ENCODE measurements at regions not wholly inside any gene's neighbourhood (a gene's known extent, or its start where the extent isn't known, plus 50 kb on each side); places are given as distances from the start of the nearest gene placed in this dataset.

- H3K27me3 ChIP-seq (ENCODE audit: control insufficient read depth in 4 of 4, insufficient read depth in 4 of 4, low read length in 3 of 4) = peaks cover 0 to 2% (median 0%) of the 10 kb centered on the region in 4 donors
- H3K9me3 ChIP-seq (ENCODE audit: control insufficient read depth in 4 of 4, low read length in 3 of 4) = peaks cover 0 to 3% (median under 1%) of the 10 kb centered on the region in 4 donors
- DNase-seq (ENCODE audit: low spot score) = no peak
- no peak overlapping the region for H3K9ac ChIP-seq (ENCODE audit: low read depth in 1 of 2, low read length in 2 of 2)
- H3K27ac ChIP-seq (ENCODE audit: low read depth in 1 of 2, low read length in 2 of 2) = no peak overlapping the region
- 51% methylated on average over 1 of the region's 1 CpG for WGBS
- no peaks in the 10 kb centered on the region for H3K4me1 ChIP-seq (ENCODE audit: control insufficient read depth in 4 of 4, insufficient read depth in 4 of 4, low read length in 3 of 4)
- H3K36me3 ChIP-seq (ENCODE audit: control insufficient read depth in 4 of 4, insufficient read depth in 3 of 4, low read depth in 1 of 4, low read length in 3 of 4) = no peaks in the 10 kb centered on the region
- TF ChIP-seq MAX (IDR thresholded peaks at IDR 0.05) (no peak), REST (IDR thresholded peaks at IDR 0.05) (no peak), HNF4A (conservative IDR thresholded peaks at IDR 0.05) (no peak), HNF4G (IDR thresholded peaks at IDR 0.05) (no peak), TAF1 (conservative IDR thresholded peaks at IDR 0.05) (no peak), ZBTB33 (IDR thresholded peaks at IDR 0.05) (no peak), GABPA (IDR thresholded peaks at IDR 0.05 in 1 of 2, conservative IDR thresholded peaks at IDR 0.05 in 1 of 2) (no peak), FOXA1 (IDR thresholded peaks at IDR 0.05) (no peak), YY1 (IDR thresholded peaks at IDR 0.05) (no peak), RXRA (IDR thresholded peaks at IDR 0.05) (no peak), JUND (IDR thresholded peaks at IDR 0.05) (no peak)
- H3K4me3 ChIP-seq (ENCODE audit: low read depth in 1 of 3, low read length in 3 of 3) = no peak overlapping the region
Observed at GRCh38 chr6:81023709-81024108, 728.8 kb downstream of the TENT5A start.

- Histone ChIP-seq H3K4me3 (ENCODE audit: low read depth in 1 of 3, low read length in 3 of 3) (no peak overlapping the region), H3K9me3 (ENCODE audit: control insufficient read depth in 4 of 4, low read length in 3 of 4) (peaks cover 0 to 3% (median under 1%) of the 10 kb centered on the region in 4 donors), H3K4me1 (ENCODE audit: control insufficient read depth in 4 of 4, insufficient read depth in 4 of 4, low read length in 3 of 4) (no peaks in the 10 kb centered on the region), H3K36me3 (ENCODE audit: control insufficient read depth in 4 of 4, insufficient read depth in 3 of 4, low read depth in 1 of 4, low read length in 3 of 4) (no peaks in the 10 kb centered on the region), H3K27ac (ENCODE audit: low read depth in 1 of 2, low read length in 2 of 2) (no peak overlapping the region), H3K27me3 (ENCODE audit: control insufficient read depth in 4 of 4, insufficient read depth in 4 of 4, low read length in 3 of 4) (peaks cover 0 to 2% (median 0%) of the 10 kb centered on the region in 4 donors), H3K9ac (ENCODE audit: low read depth in 1 of 2, low read length in 2 of 2) (no peak overlapping the region)
- 67% methylated on average over 1 of the region's 1 CpG for WGBS
- no peak for DNase-seq (ENCODE audit: low spot score)
- no peak for TF ChIP-seq EGR1 (IDR thresholded peaks at IDR 0.05; ENCODE audit: low read depth in 2 of 2)
- TF ChIP-seq CTCF (IDR thresholded peaks at IDR 0.05; ENCODE audit: low read depth, low read length, missing input control) = no peak
- TF ChIP-seq SP1 (IDR thresholded peaks at IDR 0.05) = no peak
- TF ChIP-seq RXRA (IDR thresholded peaks at IDR 0.05) = no peak
- TF ChIP-seq HNF4G (IDR thresholded peaks at IDR 0.05) = no peak
- no peak for TF ChIP-seq ZBTB33 (IDR thresholded peaks at IDR 0.05)
- TF ChIP-seq MAX (IDR thresholded peaks at IDR 0.05) = no peak
- TF ChIP-seq HNF4A (conservative IDR thresholded peaks at IDR 0.05) = no peak
- TF ChIP-seq FOXA1 (IDR thresholded peaks at IDR 0.05) = no peak
- TF ChIP-seq TAF1 (conservative IDR thresholded peaks at IDR 0.05) = no peak
- TF ChIP-seq RAD21 (IDR thresholded peaks at IDR 0.05) = no peak
- no peak for TF ChIP-seq FOXA2 (IDR thresholded peaks at IDR 0.05)
- no peak for TF ChIP-seq YY1 (IDR thresholded peaks at IDR 0.05)
- no peak for TF ChIP-seq REST (IDR thresholded peaks at IDR 0.05)
- TF ChIP-seq JUND (IDR thresholded peaks at IDR 0.05) = no peak
- no peak for TF ChIP-seq ATF3 (IDR thresholded peaks at IDR 0.05)
Observed at GRCh38 chr6:81023007-81023582, 729.4 kb downstream of the TENT5A start.
